Left kidney (tissue), 1 donor: ENCODE measurements at regions not wholly inside any gene's neighbourhood (a gene's known extent, or its start where the extent isn't known, plus 50 kb on each side); places are given as distances from the start of the nearest gene placed in this dataset.

Experiments used
- DNase-seq: peaks from one replicate; pipeline ENCODE4 v3.0.0-alpha.2; 2013

DNA sequence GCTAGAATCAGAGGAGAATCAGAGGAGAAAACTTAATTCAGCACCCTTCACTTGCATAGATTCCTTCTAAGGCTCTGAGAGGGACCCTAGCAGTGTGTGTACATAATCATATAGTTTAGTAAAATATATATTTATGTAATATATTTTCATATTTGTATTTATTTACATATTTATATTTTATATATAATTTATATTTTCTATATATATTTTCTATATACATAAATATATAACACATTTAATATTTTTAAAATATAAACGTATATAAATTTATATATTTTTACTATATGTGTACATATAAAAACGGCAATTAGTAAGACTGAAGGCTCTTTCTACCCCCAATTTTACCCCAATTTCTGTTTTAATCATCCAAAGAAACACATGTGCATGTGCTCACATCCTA is 80.3 kb downstream of the NXPE2 start:
- no peak for DNase-seq

DNA sequence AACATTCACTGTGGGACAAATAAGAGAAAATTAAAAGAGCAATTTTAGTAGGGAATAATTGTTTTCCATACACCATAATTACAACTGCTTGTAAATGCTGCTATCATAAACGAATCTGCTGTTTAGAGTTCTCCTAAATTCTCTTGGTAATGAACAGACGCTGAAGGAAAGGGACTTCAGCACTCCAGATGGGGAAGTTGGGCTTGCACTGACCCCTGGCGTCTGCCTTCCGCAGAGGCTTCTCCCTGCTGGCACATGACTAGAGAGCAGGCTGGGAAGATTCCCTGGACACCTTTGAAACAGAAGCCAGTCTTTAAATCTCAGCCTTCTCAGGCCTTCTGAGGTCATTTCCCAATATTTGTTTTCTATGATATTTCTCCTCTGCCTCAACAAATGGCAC is 84.1 kb downstream of the NXPE2 start:
- peak; percentile 62 for DNase-seq

DNA sequence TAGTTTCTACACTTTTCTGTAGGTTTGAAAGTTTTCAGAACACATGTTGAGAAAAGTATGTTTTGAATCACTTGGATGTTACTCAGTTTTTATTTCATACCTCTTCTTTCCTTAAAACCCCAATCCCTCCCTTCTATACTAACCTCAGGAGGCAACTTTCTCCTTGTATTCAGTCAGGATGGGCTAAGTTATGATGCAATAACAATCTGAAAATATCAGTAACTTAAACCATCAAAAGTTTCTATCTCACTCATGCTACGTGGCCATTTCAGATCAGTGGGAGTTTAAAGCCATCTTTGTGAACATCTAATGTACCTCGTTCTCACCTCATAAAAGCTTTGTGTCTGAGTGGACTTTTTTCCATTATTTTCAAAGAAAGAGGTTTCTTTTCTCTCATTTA is 86.2 kb downstream of the NXPE2 start:
- DNase-seq, result no peak

DNA sequence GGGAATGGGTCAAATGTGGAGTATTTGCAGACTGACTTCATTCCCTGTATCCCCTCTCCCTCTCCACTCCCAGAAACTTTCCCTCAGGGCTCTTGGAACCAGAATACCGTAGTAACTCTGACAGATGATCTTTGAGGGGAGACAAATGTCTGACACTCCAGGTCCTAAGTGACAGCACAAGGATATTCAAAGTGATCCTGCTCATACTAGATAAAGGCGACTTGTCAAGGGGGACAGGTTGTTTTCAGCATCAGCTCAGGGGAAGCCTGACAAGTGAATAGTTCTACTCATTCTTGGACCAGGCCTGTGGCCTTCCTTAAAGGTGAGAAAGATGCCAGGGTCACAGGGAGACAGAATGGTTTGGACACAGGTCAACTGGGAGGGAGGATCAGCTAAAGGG is 92.8 kb downstream of the NXPE2 start:
- no peak for DNase-seq

DNA sequence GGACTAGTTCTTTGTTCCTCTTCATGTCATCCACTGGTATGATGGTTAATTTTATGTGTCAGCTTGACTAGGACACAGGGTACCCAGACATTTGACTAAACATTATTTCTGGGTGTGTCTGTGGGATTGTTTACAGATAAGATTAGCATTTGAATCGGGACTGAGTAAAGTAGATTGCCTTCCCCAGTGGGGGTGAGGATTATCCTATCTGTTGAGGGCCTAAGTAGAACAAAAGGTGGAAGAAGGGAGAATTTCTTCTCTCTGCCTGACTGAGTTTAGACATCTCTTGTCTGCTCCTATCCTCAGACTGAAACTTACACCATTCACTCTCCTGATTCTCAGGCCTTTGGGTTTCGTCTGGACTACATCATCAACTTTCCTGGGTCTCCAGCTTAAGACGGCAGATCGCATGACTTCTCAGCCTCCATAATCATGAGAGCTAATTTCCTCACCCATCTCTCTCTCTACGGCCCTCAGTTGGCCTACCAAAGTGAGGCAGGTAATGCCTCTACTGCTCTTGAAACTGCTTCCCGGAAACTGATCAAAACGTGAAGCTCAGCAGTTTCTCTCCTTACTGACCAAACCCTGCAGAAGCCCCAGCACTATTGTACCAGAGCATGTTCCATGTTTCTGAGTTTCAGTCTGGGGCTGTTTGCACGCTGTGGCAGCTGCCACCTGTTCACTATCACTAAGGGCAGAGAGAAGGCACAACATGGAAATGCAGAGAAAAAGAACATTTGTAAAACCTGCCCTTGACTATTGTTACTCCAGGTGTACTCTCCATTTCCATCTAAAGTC is 95.4 kb downstream of the NXPE2 start:
- DNase-seq, result no peak

DNA sequence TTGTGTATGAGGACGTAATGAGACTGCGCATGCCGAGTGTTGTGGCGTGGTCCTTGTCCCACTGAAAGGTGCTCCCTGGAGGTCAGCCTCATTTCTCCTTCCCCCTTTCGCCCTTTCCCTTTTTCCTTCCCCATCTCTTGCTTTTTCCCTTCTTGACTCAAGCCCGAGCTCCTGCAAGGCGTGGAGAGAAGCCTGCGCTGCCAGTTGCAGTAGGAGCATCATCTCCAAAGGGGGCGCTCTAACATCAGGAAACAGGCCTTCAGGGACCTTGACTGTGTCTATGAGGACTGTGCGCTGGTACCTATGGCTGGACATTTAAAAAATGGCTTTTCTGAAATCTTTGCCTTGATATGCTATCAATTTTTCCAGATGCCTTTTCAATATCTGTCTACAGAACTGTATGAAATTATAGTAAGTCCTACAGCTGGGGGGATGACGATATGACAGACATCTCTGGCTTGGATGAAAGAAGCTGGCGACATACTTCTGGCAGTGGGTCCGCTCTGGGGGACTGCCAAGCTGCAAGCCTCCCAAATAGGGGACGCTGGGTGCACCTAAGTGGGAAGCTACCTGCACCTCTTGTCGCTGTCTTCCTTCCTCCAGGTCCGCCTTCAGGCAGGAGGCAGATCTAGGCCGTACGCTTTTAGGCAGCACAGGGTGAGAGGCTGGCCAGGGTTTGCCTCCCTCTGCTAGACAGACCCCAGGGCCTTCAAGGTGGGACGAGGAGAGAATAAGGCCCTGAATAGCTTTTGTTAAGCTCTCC is 96.5 kb downstream of the NXPE2 start:
- peak; percentile 91 for DNase-seq

DNA sequence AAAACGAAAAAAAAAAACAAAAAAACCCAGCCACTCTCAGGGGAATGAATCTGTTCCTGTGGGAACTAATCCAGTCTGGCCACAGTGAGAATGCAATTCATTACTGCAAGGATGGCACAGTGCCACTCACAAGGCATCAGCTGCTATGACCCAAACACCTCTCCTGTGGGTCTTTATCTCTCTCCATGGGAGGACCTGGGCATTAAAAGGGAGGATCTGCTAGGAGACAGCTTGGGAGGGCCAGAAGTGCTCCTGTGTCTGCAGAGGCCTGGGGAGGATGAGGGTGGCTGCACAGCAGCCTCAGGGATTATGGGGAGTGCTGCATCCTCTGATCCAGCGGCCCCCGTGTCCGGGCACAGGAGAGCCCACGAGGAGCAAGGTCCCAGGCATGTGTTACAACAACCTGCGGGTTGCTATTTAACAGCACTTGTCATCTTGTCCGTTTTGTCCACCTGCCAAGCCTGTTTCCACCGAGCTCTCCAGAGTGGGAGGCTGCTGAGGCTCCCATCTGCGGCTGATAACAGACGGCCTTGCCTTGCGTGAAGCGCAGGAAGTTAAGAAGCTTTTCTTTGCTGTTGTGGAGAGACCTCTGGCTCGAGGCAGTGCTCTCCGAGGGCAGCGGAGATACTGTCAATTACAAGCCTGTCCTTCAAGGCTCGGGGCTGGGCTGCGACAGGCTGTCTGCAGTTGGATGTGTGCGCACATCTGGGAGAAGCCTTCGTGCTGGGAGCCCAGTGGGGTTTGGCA is 97.7 kb downstream of the NXPE2 start:
- DNase-seq, result no peak

DNA sequence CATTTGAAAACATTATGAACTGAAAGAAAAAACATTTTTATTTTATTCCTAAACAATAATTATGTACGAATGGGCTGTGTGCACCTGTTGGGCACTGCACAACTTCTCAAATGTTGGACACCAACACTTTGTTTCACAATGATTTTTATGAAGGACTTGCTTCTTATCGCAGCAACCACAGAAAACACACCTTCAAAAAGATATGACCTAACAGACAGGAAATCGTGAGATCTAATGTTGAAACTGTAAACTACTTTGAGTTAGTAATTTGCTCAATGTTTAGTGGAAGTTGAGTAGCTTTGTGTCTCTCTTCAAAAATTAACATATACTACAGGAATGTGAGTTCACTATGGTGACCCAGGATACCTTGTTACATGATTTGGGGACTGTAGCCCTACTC is 98.6 kb downstream of the NXPE2 start:
- DNase-seq, result no peak

DNA sequence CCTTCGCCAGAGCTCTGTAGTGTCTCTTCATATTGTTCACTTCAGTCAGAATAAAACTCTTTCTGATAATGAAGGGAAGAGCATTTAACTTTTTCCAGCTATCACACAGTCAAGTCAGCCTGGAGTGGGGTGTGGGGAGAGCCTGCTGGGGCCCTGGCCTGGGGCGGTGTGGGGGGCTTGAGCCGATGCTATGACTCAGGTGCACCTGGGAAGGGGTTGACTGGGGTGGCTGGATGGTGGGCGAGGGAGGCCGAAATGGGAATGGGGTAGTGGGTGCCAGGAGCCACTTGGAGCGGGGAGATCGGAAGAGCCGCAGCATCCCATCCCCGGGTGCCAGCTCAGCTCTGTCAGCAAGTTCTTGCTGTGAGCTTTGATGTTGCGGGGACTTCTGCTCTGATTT is 100.9 kb downstream of the NXPE2 start:
- no peak for DNase-seq

DNA sequence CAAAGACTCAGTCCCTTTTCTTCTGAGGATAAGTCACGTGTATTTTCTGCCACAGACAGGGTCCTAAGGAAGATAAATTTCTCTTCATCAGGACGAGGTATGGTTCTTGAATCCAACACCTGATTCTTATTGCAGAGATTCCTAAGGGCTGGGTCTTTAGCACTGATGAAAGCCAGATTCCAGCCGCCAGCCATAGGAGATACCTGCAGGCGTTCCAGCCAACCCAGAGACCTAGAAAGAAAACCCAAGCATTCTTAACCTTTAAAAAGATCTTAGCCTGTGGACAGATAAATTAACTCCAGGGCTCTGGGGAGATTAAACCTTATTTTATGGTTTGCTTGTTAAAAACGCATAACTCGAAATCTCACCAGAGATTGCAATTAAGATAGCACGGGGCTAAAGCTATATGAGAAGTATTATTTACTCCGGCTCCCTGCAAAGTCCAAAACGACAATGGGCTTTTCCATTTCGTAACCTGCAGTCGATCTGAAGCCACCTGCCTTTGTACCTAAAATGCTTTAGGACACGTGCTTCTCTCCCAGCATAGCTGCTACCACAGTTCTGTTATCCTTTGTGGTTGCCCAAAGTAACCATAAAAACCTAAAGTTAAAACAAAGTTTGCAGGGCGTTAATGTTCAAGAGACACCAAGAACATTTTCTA is 104.5 kb downstream of the NXPE2 start:
- DNase-seq, result no peak

DNA sequence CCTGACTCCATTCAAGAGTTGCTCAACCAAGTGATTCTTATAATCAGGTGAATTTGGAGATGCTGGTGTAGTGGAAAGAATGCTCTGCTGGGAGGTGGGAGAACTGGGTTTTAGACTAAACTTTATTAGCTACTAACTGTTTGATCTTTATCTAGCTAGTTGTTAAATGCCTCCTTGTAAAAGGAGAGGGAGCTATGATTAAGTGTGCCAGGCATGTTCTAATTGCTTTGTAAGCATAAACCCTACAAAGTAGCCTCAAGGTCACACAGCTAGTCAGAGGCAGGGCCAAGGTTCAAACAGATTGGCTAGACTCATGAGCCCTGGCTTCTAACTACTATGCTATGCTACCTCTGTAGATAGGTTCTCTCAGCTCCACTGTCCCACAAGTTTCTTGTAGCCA is 105.5 kb downstream of the NXPE2 start:
- no peak for DNase-seq

DNA sequence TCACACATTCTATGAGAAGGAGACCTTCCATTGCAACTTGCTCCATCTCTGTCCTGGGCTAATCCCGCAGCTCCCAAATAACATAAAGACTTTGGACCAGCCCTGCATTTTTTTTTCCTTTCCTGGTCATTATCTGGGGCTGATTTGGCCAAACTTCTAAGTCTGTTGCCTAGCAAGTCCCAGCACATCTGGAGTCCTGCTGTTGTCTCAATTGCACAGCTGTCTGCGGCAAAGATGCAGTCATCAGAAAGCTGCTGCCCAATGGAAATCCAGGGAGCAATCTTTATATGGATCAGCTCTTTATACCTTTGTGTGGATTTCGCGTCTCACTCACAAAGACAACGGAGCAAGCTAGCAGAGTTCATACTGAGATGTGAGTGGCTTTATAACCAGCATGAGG is 105.9 kb downstream of the NXPE2 start:
- DNase-seq, result no peak

DNA sequence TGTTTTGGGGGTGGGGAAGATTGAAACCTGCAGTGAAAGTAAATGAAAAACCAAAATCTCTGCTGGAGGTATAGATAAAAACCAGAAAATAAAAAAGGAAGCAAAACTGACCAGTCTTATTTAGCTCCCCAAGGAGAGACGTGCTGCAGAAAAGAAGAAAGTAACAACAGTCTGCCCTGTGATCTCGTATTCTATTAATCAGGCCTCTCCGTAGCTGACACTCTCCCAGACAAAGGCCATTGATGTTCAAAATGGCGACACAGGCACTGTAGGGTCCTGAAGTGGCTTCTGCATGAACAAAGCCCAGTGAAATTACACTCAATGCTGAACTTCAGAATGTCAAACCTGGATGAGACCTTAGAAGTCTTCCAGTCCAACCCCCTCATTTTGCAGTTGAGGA is 106.6 kb downstream of the NXPE2 start:
- DNase-seq, result no peak

DNA sequence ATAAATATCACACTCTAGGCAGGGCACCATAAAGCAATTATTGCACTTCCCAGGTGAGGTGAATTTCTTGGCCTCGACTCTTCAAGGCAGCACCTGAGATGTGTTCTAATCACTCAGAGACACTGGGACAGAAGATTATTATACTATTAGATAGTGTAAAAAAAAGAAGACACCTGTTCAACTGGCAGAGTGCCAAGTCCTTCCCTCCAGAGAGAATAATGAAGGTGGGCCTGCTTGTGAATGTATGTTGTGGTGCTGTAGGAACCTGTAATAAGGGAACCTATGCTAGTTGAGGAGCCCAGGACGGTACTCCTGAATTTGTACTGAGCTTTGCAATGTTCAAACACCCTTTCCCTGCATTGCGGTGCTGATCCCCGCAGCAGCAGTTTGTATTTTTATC is 107.5 kb downstream of the NXPE2 start:
- no peak for DNase-seq

DNA sequence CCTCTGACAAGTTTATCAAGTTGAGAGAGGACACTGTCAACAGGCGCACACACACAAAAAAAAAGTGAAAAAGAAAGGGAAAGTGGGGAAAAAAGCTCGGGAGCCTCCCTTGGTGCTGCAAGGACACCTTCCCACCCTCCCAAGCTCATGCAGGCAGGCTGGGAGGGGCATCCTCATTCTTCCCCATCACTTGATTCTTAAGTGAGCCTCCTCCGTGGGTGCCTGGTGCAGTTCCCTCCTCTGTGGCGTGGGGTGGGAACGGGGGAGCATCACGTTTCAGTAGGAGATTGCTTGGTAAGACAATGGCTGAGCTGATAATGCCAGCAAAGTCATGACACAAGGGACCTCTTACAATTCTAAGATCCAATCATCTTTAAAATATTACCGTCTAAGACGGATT is 108.8 kb downstream of the NXPE2 start:
- DNase-seq, result no peak

DNA sequence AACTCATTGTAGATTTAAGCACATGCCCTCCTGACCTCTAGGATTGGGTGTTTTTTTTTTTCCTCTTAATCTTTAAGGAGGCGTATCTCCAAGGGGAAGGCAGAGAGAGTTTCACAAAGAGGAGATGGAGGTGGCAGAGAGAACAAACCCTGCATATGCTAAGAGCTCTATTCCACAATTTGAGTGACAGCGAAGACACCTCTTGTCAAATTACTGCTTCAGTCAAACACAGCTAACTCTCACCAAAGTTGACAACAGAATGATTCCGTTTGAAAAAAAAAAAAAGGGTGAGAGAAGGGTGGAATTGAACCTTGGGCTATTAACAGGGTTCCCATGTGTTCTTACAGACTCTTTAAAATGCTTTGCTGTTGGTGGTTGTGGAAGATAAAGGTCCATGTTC is 112.6 kb downstream of the NXPE2 start:
- DNase-seq, result no peak

DNA sequence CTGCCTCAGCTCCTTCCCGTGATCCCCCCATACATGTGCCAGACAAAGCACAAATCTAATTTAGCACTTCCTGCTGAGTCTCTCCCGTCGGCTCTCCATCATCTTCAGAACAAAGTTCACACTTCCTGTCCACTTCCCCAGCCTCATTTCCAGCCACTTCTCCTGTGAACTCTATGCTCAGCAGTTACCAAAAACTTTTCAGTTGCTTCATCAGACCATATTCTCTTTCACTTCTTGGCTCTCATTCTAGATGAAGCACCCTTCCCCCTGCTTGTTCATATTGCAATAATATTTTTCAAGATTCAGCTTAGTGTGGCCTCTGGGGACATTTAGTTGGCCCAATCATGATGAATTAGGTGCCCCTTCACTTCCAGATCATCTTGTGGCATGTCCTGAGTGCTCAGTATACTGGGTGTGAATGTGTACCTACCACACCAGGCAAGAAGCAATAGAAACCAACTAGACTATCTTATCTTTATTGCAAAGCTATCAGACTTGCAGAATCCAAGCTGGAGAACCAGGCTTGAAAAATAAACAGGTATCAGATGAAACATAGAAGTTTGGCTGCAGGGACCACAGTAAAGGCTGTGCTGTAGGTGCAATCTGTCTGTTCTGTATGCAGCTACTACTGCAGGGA is 115.8 kb downstream of the NXPE2 start:
- DNase-seq, result no peak

DNA sequence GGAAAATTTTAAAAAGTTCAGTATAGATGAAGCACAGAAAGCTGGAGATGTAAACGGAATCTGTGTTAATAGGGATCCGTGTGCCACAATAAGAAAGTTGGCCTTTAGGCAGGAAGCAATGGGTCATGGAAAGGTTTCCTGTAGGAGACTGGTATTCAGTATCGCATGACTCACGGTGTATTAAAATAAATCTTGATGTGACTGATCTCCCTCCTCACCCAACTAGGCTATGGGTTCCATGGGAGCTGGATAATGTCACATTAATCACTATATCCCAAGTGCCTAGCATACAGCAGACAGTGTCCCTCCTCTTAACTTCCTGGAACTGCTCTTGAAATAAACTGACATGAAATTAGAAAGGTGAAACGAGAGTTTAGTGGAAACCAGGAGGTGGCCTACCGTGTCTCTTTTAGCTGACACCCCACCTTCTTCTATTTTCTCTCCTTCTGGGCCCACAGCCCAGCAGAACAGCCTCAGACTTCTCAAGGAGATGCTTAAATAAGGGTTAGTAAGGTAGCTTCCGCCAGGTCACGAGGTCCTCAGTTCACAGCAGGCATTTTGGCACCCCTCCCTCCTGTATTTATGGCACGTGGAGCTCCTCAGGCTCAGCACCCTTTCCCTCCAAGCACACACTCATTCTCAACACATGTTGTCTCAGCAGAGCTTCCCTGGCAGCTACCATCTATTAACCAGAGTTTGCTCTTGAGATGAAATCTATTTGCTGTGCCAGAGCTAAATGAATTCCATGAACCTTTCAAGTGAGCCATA is 118.8 kb downstream of the NXPE2 start:
- no peak for DNase-seq

DNA sequence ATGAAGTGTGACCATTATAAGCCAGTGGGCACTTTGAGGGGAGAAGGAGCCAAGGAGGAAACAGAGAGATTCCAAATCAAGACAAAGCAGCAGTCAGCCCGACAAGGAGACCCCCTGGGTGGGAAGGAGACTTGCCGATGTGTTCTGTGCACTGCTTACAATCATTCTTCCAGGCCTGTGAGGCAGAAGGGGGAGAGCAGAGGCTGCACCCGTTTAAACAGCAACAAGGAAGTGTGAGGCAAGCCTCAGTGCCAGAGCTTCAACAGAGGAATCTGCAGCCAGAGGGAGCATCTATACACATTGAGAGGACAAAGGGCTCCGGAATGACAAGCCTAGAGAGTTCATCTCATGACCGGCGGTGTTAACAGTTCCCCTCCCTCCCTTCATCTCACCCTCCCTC is 121.1 kb downstream of the NXPE2 start:
- DNase-seq, result no peak

DNA sequence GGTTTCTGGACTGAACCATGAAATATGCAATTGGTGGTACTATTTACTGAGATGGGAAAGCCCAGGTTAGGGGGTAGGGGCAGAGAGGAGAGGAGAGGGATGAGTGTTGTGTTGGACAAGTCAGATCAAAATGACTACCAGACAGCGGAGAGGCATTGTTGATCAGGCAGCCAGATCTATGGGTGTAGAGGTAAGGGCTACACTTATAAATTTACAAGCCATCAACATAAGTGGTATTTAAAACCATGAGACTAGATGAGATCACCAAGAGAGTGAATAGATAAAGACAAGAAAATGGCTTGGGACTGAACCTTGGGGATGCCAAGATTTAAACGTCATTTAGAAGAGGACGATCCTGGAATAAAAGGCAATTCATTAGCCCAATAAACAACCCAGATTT is 123.4 kb downstream of the NXPE2 start:
- no peak for DNase-seq

DNA sequence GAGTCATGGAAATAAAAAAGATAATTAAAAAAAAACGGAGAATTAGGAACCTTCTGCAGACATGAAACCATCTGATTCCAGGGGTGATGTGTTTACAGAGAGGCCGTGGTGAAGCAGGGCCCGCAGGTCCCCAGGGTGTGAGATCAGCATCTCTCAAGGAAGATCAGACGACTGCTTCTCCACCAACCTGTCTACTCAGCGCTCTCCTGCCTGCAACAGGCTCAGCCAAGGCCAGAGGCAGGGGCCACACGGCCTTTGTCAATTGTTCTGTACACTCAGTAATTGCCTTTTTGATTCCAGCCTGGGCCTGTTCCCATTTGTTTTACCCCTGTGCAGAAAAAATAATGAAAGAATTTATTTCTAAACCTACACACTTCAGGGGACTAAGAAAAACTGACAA is 124.6 kb downstream of the NXPE2 start:
- no peak for DNase-seq
